Upper lobe of right lung (tissue), 1 donor: ENCODE measurements at regions not wholly inside any gene's neighbourhood (a gene's known extent, or its start where the extent isn't known, plus 50 kb on each side); places are given as distances from the start of the nearest gene placed in this dataset.

Experiments used
- ATAC-seq: fragments of 200-7000 bp; cut with Tn5 transposase; one replicate; pipeline ENCODE4 v1.9.1; 2020; ENCODE audit warnings: mild to moderate bottlenecking, moderate library complexity
- DNase-seq: peaks from one replicate; pipeline ENCODE4 v3.0.0-alpha.2; 2020
- H3K27ac ChIP-seq: fragments of 200-600 bp; one replicate; pipeline ENCODE4 v1.8.0; 2022
- H3K27me3 ChIP-seq: fragments of 200-600 bp; one replicate; pipeline ENCODE4 v1.8.0; 2022; ENCODE audit warnings: mild to moderate bottlenecking
- H3K36me3 ChIP-seq: fragments of 200-600 bp; one replicate; pipeline ENCODE4 v1.8.0; 2022
- H3K4me1 ChIP-seq: fragments of 200-600 bp; one replicate; pipeline ENCODE4 v1.8.0; 2022
- H3K4me3 ChIP-seq: fragments of 200-600 bp; one replicate; pipeline ENCODE4 v1.8.0; 2022; ENCODE audit warnings: mild to moderate bottlenecking
- H3K9me3 ChIP-seq: fragments of 200-600 bp; one replicate; pipeline ENCODE4 v1.8.0; 2022
- CTCF ChIP-seq: fragments of 200-600 bp; IDR thresholded peaks from one replicate; pipeline ENCODE4 v1.8.0; 2022; ENCODE audit warnings: antibody characterized with exemption
- intact Hi-C: fragments of 100-400 bp; cut with DNase I; formaldehyde crosslinking; loops from one replicate; pipeline ENCODE4 v1.11.0; 2022
- donor health status: DM: no; HTN: yes; CAD: no; lungs with severe emphysema.

- intact Hi-C loops = no loop called here
- Histone ChIP-seq H3K36me3 (no peaks in the 10 kb centered on the region), H3K4me3 (no peak overlapping the region), H3K4me1 (no peaks in the 10 kb centered on the region), H3K27ac (no peak overlapping the region), H3K27me3 (no peaks in the 10 kb centered on the region), H3K9me3 (no peaks in the 10 kb centered on the region)
- no peak for DNase-seq
- TF ChIP-seq CTCF = no peak
- ATAC-seq = no peak
Observed at GRCh38 chr1:57722285-57722978, 298.6 kb upstream of the DAB1 start.

- TF ChIP-seq CTCF = no peak
- Histone ChIP-seq H3K4me3 (no peak overlapping the region), H3K27me3 (no peaks in the 10 kb centered on the region), H3K9me3 (no peaks in the 10 kb centered on the region), H3K27ac (no peak overlapping the region), H3K36me3 (no peaks in the 10 kb centered on the region), H3K4me1 (no peaks in the 10 kb centered on the region)
- DNase-seq (no peak), ATAC-seq (no peak)
- intact Hi-C loops = no loop called here
Observed at GRCh38 chr1:57721001-57721400, 297.1 kb upstream of the DAB1 start.

GRCh38 chr1:57719274-57719673 is 295.4 kb upstream of the DAB1 start:
- ATAC-seq = no peak
- H3K27me3 ChIP-seq = no peaks in the 10 kb centered on the region
- no peak overlapping the region for H3K27ac ChIP-seq
- H3K36me3 ChIP-seq = no peaks in the 10 kb centered on the region
- no peak for TF ChIP-seq CTCF
- DNase-seq = no peak
- intact Hi-C loops = no loop called here
- H3K9me3 ChIP-seq = no peaks in the 10 kb centered on the region
- no peak overlapping the region for H3K4me3 ChIP-seq
- no peaks in the 10 kb centered on the region for H3K4me1 ChIP-seq

GRCh38 chr1:57713501-57713900 is 289.6 kb upstream of the DAB1 start:
- DNase-seq = no peak
- no peak for TF ChIP-seq CTCF

GRCh38 chr1:57712846-57713245 is 289.0 kb upstream of the DAB1 start:
- ATAC-seq (no peak), DNase-seq (no peak)
- no peak for TF ChIP-seq CTCF
- no peak overlapping the region for H3K27ac ChIP-seq
- no peaks in the 10 kb centered on the region for H3K4me1 ChIP-seq
- no peaks in the 10 kb centered on the region for H3K27me3 ChIP-seq
- H3K4me3 ChIP-seq = no peak overlapping the region
- H3K9me3 ChIP-seq = no peaks in the 10 kb centered on the region
- intact Hi-C loops = no loop called here
- no peaks in the 10 kb centered on the region for H3K36me3 ChIP-seq

More at GRCh38 chr1:57713501-57713900, 289.6 kb upstream of the DAB1 start:
- intact Hi-C loops = no loop called here
- no peak for ATAC-seq
- H3K4me3 ChIP-seq = no peak overlapping the region
- H3K36me3 ChIP-seq = no peaks in the 10 kb centered on the region
- no peaks in the 10 kb centered on the region for H3K4me1 ChIP-seq
- no peaks in the 10 kb centered on the region for H3K9me3 ChIP-seq
- H3K27me3 ChIP-seq = no peaks in the 10 kb centered on the region
- no peak overlapping the region for H3K27ac ChIP-seq

- no peaks in the 10 kb centered on the region for H3K9me3 ChIP-seq
- intact Hi-C loops = no loop called here
- DNase-seq (no peak), ATAC-seq (no peak)
- no peak for TF ChIP-seq CTCF
- no peak overlapping the region for H3K27ac ChIP-seq
- no peak overlapping the region for H3K4me3 ChIP-seq
- no peaks in the 10 kb centered on the region for H3K36me3 ChIP-seq
- H3K27me3 ChIP-seq = no peaks in the 10 kb centered on the region
- no peaks in the 10 kb centered on the region for H3K4me1 ChIP-seq
Observed at GRCh38 chr1:57711326-57711725, 287.5 kb upstream of the DAB1 start.
